NB4 (cell line): ENCODE measurements at regions not wholly inside any gene's neighbourhood (a gene's known extent, or its start where the extent isn't known, plus 50 kb on each side); places are given as distances from the start of the nearest gene placed in this dataset.

ENCODE experiments used
- CTCF ChIP-seq: IDR thresholded peaks from one replicate; pipeline ENCODE4 v1.5.1; 2012; ENCODE audit warnings: low read depth, low read length
- POLR2A ChIP-seq: IDR thresholded peaks from 2 replicates; pipeline ENCODE4 v1.6.1; 2011; ENCODE audit warnings: mild to moderate bottlenecking; ENCODE audit not compliant: insufficient read length; ENCODE audit errors: extremely low read depth

- TF ChIP-seq CTCF, result no peak
- no peak for TF ChIP-seq POLR2A
Measured at GRCh38 chr2:39516347-39517101, 79.4 kb upstream of the MAP4K3 start.
